GM23338 (cell line): ENCODE measurements at regions not wholly inside any gene's neighbourhood (a gene's known extent, or its start where the extent isn't known, plus 50 kb on each side); places are given as distances from the start of the nearest gene placed in this dataset.

Experiments used
- ATAC-seq: fragments of 200-7000 bp; cut with Tn5 transposase; 3 replicates; pipeline ENCODE4 v1.9.1; 2020
- DNase-seq: peaks from one replicate; pipeline ENCODE4 v3.0.0-alpha.2; 2015; ENCODE audit warnings: low spot score
- H2AFZ ChIP-seq: fragments of 200-600 bp; sonication (generic); 2 replicates; pipeline ENCODE4 v1.8.0; 2016; ENCODE audit warnings: antibody characterized with exemption, mild to moderate bottlenecking, moderate library complexity
- H3F3A ChIP-seq: fragments of 200-600 bp; sonication (generic); replicated peaks from 2 replicates; pipeline ENCODE4 v1.8.0; 2017; ENCODE audit warnings: antibody characterized with exemption, mixed run types, low read depth
- H3K27ac ChIP-seq: fragments of 200-600 bp; sonication (generic); 2 replicates; pipeline ENCODE4 v1.6.1; 2016; ENCODE audit warnings: low read depth
- H3K27me3 ChIP-seq: fragments of 200-600 bp; sonication (generic); 2 replicates; pipeline ENCODE4 v1.8.0; 2016; ENCODE audit warnings: mild to moderate bottlenecking, mixed run types, moderate library complexity; ENCODE audit not compliant: insufficient read depth
- H3K36me3 ChIP-seq: fragments of 200-600 bp; sonication (generic); 2 replicates; pipeline ENCODE4 v1.8.0; 2016; ENCODE audit warnings: mild to moderate bottlenecking; ENCODE audit not compliant: insufficient read depth
- H3K4me1 ChIP-seq: fragments of 200-600 bp; sonication (generic); 2 replicates; pipeline ENCODE4 v1.8.0; 2016; ENCODE audit warnings: mild to moderate bottlenecking, moderate library complexity; ENCODE audit not compliant: insufficient read depth
- H3K4me2 ChIP-seq: fragments of 200-600 bp; sonication (generic); 2 replicates; pipeline ENCODE4 v1.7.1; 2017; ENCODE audit warnings: mixed run types
- H3K4me3 ChIP-seq: fragments of 200-600 bp; sonication (generic); 2 replicates; pipeline ENCODE4 v1.6.1; 2016; ENCODE audit warnings: mixed run types
- H3K79me2 ChIP-seq: fragments of 200-600 bp; sonication (generic); replicated peaks from 2 replicates; pipeline ENCODE4 v1.8.0; 2017; ENCODE audit warnings: mild to moderate bottlenecking; ENCODE audit not compliant: insufficient read depth
- H3K9me2 ChIP-seq: fragments of 200-600 bp; sonication (generic); 2 replicates; pipeline ENCODE4 v1.8.0; 2017; ENCODE audit not compliant: insufficient read depth
- H4K20me1 ChIP-seq: fragments of 200-600 bp; sonication (generic); replicated peaks from 2 replicates; pipeline ENCODE4 v1.8.0; 2017; ENCODE audit warnings: mild to moderate bottlenecking; ENCODE audit not compliant: insufficient read depth
- H3K27ac Mint-ChIP-seq: 2 replicates; pipeline ENCODE4 v1.8.0; 2020; ENCODE audit warnings: inconsistent platforms, mild to moderate bottlenecking, moderate library complexity, mixed read lengths
- H3K27me3 Mint-ChIP-seq: 3 replicates; pipeline ENCODE4 v1.8.0; 2022; ENCODE audit warnings: low read depth, mild to moderate bottlenecking, moderate library complexity, mixed read lengths, inconsistent platforms; ENCODE audit not compliant: insufficient read depth, poor library complexity
- H3K36me3 Mint-ChIP-seq: 3 replicates; pipeline ENCODE4 v1.8.0; 2021; ENCODE audit warnings: low read depth, mild to moderate bottlenecking, inconsistent platforms, moderate library complexity, mixed read lengths
- H3K4me1 Mint-ChIP-seq: 3 replicates; pipeline ENCODE4 v1.8.0; 2020; ENCODE audit warnings: mild to moderate bottlenecking, inconsistent platforms, mixed read lengths
- H3K4me3 Mint-ChIP-seq: 3 replicates; pipeline ENCODE4 v1.8.0; 2021; ENCODE audit warnings: moderate library complexity, mild to moderate bottlenecking, inconsistent platforms, mixed read lengths
- H3K9me3 Mint-ChIP-seq: 3 replicates; pipeline ENCODE4 v1.8.0; 2020; ENCODE audit warnings: moderate library complexity, mild to moderate bottlenecking, inconsistent platforms, mixed read lengths
- CTCF ChIP-seq, 2 experiments: fragments of 200-600 bp in 1 of 2; sonication (generic) in 1 of 2; conservative IDR thresholded peaks; 2 replicates each; pipeline versions ENCODE4 v1.5.1 to v1.6.1; 2016 to 2017; ENCODE audit warnings: antibody characterized with exemption in 2 of 2, low read depth in 2 of 2, mild to moderate bottlenecking in 2 of 2, moderate library complexity in 1 of 2
- ETS1 ChIP-seq: IDR thresholded peaks from 2 replicates; pipeline ENCODE4 v1.6.1; 2016; ENCODE audit warnings: antibody characterized with exemption
- EZH2 ChIP-seq: fragments of 200-600 bp; sonication (generic); IDR thresholded peaks from one replicate; pipeline ENCODE4 v1.8.0; 2017; ENCODE audit warnings: antibody characterized with exemption, mild to moderate bottlenecking, low read depth; ENCODE audit not compliant: unreplicated experiment
- EZH2phosphoT487 ChIP-seq: fragments of 200-600 bp; sonication (generic); IDR thresholded peaks from one replicate; pipeline ENCODE4 v1.8.1; 2018; ENCODE audit warnings: antibody characterized with exemption; ENCODE audit not compliant: unreplicated experiment
- NANOG ChIP-seq: IDR thresholded peaks from 2 replicates; pipeline ENCODE4 v1.6.1; 2016; ENCODE audit warnings: antibody characterized with exemption, borderline replicate concordance

GRCh38 chr21:31447505-31447904, 103.4 kb upstream of the TIAM1 start:
- DNase-seq (no peak), ATAC-seq (no peak)
- H2AFZ ChIP-seq, result no peak overlapping the region
- no peak overlapping the region for H3K27ac ChIP-seq
- H3K9me2 ChIP-seq, result no peaks in the 10 kb centered on the region; the same call in 1 of the 2 replicates
- no peak overlapping the region for H3K4me3 Mint-ChIP-seq
- peaks cover 3% of the 10 kb centered on the region; the same call in 2 of the 3 replicates for H3K36me3 Mint-ChIP-seq
- H4K20me1 ChIP-seq, result no peaks in the 10 kb centered on the region
- H3K27me3 ChIP-seq, result no peaks in the 10 kb centered on the region
- H3K79me2 ChIP-seq, result peaks cover 4% of the 10 kb centered on the region; the same call in 1 of the 2 replicates
- H3K9me3 Mint-ChIP-seq, result peaks cover 2% of the 10 kb centered on the region; the same call in 1 of the 3 replicates
- TF ChIP-seq EZH2 (no peak), NANOG (no peak), ETS1 (no peak), EZH2phosphoT487 (no peak)
- 0 out of 2 replicates have a peak, but pooled peaks cover 7% of the 10 kb centered on the region for H3K4me1 ChIP-seq
- no peaks in the 10 kb centered on the region for H3F3A ChIP-seq
- no peak overlapping the region; the same call in 1 of the 2 replicates for H3K27ac Mint-ChIP-seq
- H3K36me3 ChIP-seq, result no peaks in the 10 kb centered on the region
- peaks cover 3% of the 10 kb centered on the region; the same call in 2 of the 3 replicates for H3K4me1 Mint-ChIP-seq
- H3K27me3 Mint-ChIP-seq, result peaks cover 2% of the 10 kb centered on the region
- no peak overlapping the region for H3K4me3 ChIP-seq
- H3K4me2 ChIP-seq, result no peak overlapping the region

DNA sequence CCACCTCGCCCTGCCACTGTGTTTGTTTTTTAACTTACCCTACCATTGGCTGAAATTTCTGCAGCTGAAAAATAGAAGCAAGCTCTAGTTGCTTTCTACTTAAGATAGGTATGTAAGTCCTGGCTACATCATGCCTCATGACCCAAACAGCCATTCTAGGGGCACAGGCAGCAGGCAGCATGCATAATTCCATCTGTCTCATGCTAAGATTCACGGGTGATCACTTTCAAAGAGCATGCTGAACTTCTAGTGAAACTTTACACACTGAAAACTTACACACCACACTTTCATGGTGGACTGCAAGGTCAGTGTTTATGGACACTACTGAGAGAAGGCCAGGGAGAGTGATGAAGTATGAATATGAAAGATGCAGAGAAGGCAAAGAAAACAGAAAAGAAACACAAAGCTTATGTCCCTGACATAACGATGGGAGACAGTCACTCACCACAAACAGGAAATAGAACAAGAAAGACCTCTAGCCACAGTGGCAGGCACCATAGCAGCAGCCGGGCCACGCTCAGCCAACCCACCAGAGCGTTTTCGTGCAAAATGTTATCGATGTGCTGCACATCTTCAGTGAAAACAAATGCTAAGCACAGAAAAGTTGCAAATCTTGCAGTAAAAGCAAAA, 102.3 kb upstream of the TIAM1 start:
- Mint-ChIP-seq H3K4me1 (peaks cover 3% of the 10 kb centered on the region; the same call in 2 of the 3 replicates), H3K4me3 (no peak overlapping the region), H3K36me3 (peaks cover 9% of the 10 kb centered on the region; the same call in 2 of the 3 replicates), H3K9me3 (peaks cover 8% of the 10 kb centered on the region; the same call in 2 of the 3 replicates), H3K27ac (no peak overlapping the region), H3K27me3 (peaks cover 2% of the 10 kb centered on the region)
- H3F3A ChIP-seq, result no peaks in the 10 kb centered on the region
- TF ChIP-seq CTCF (conservative IDR thresholded peaks at IDR 0.05; ENCODE audit: low read depth in 2 of 2) (no peak), EZH2phosphoT487 (no peak), ETS1 (no peak)
- no peaks in the 10 kb centered on the region; the same call in 1 of the 2 replicates for H3K9me2 ChIP-seq
- H3K36me3 ChIP-seq, result no peaks in the 10 kb centered on the region
- H3K4me3 ChIP-seq, result no peak overlapping the region
- no peak overlapping the region for H3K27ac ChIP-seq
- H3K4me1 ChIP-seq, result 0 out of 2 replicates have a peak, but pooled peaks cover 7% of the 10 kb centered on the region
- H3K79me2 ChIP-seq, result peaks cover 4% of the 10 kb centered on the region; the same call in 1 of the 2 replicates
- H4K20me1 ChIP-seq, result no peaks in the 10 kb centered on the region
- DNase-seq (no peak), ATAC-seq (no peak)
- no peak overlapping the region for H3K4me2 ChIP-seq
- no peak overlapping the region for H2AFZ ChIP-seq
- no peaks in the 10 kb centered on the region for H3K27me3 ChIP-seq
